ENCODE measurements at regions not wholly inside any gene's neighbourhood (a gene's known extent, or its start where the extent isn't known, plus 50 kb on each side); places are given as distances from the start of the nearest gene placed in this dataset.

DNA sequence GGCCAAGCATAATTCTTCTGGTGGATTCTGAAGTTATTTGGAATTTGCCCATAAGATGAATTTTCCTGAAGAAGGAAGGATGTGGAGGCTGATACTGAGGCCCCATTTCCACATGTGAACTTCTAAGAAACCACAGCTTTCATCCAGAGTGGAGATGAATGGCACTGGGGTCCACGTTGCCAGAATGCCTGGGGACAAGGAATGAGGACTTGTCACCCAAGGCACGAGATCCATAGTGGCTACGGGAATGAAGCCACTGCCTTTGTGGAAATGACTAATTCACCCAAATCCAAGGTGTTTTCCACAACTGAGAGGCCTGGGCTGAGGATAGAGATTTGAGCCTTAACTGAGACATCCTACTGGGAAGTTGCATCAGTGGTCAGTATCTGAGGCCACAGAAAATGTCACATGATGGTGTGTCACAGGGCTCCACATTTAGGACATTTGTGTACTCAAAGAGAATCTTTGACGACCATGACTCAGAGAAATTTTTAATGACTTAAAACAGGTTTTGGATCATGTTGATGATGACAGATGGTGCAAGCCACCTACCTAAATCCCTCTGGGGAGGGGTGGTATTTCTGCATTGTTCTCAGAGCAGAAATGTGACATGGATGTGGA is 286.1 kb downstream of the SOX11 start:
- TF ChIP-seq, protein P1, sequence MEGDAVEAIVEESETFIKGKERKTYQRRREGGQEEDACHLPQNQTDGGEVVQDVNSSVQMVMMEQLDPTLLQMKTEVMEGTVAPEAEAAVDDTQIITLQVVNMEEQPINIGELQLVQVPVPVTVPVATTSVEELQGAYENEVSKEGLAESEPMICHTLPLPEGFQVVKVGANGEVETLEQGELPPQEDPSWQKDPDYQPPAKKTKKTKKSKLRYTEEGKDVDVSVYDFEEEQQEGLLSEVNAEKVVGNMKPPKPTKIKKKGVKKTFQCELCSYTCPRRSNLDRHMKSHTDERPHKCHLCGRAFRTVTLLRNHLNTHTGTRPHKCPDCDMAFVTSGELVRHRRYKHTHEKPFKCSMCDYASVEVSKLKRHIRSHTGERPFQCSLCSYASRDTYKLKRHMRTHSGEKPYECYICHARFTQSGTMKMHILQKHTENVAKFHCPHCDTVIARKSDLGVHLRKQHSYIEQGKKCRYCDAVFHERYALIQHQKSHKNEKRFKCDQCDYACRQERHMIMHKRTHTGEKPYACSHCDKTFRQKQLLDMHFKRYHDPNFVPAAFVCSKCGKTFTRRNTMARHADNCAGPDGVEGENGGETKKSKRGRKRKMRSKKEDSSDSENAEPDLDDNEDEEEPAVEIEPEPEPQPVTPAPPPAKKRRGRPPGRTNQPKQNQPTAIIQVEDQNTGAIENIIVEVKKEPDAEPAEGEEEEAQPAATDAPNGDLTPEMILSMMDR (conservative IDR thresholded peaks at IDR 0.05; ENCODE audit: low read depth, low read length) = no peak
- TF ChIP-seq EZH2 (IDR thresholded peaks at IDR 0.05; ENCODE audit: low read length, unreplicated experiment) (no peak), EZH2phosphoT487 (IDR thresholded peaks at IDR 0.05; ENCODE audit: borderline replicate concordance, low read length) (no peak)
